Stimulated activated naive CD8-positive, alpha-beta T cell treated with anti-CD3 and anti-CD28 coated beads, Interleukin-15, Interleukin-2, amounts not matched to agents 100 U/mL and 50 U/mL, for 24 hours (primary cell): ENCODE measurements at regions not wholly inside any gene's neighbourhood (a gene's known extent, or its start where the extent isn't known, plus 50 kb on each side); places are given as distances from the start of the nearest gene placed in this dataset.
"Not testable (repeated sequence)": the region's sequence is repeated elsewhere in the genome, so short reads cannot be mapped to it uniquely, and the experiment has no call there.

Experiments
- ATAC-seq: fragments of 150-1000 bp; cut with Tn5 transposase; one replicate; pipeline ENCODE4 v1.10.0; 2021
- DNase-seq: peaks from one replicate; pipeline ENCODE4 v3.0.0; 2021

DNA sequence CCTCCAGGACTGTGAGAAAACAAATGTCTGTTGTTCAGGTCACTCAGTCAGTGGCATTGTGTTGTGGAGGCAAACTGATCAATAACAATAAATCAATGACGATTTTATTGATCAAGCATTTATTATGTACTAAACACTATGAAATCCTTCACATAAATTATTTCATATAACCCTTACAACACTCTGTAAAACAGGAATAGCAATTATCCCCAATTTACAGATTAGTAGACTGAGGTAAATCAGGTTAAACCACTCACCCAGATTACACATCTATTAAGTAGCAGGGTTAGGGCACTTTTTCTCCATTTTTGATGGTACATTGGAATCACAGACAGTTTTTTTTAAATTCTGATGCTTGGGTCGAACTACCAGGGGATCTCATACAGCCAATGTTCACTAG is 372.8 kb upstream of the MAF start:
- DNase-seq: no peak
- no peak for ATAC-seq

- no peak for ATAC-seq
- no peak for DNase-seq
These were observed 371.6 kb upstream of the MAF start for GRCh38 chr16:79972053-79972704.

GRCh38 chr16:79971237-79971572 is 370.7 kb upstream of the MAF start:
- ATAC-seq (no peak), DNase-seq (no peak)

GRCh38 chr16:79970551-79971236 is 370.2 kb upstream of the MAF start:
- ATAC-seq (no peak), DNase-seq (no peak)

DNA sequence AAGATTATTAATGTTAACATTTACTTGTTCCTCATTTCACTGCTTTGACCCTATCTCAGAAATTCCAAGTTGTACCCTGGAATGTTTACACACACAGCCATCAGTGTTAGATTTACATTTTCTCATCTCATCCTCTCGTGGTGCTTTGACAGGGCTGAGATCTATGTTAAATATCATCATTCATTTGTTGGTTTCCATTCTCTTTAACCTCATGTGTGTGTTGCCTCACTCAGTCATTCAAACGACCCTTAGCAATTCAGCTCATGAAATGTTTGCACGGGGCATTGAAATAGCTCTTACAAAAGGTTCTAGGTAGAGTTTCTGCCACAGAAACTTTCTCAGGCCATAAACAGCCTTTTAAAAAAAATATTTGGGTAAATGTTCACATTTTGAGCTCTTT is 369.6 kb upstream of the MAF start:
- DNase-seq (no peak), ATAC-seq (no peak)

DNA sequence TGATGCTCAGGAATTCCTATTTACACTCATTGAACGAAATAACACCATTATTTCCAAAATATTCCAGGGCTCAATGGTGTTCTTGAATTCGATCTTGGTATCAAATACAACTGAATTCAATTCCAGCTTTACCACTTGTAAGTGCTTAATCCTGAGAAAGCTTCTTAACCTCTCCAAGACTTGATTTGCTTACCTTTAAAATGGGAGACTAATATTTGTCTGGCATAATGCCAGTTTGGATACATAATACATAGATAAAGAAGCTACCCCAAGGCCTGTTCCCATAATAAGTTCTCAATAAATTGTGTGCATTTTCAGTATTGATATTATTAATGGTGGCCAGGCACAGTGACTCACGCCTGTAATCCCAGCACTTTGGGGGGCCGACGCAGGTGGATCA is 368.9 kb upstream of the MAF start:
- DNase-seq: no peak
- no peak for ATAC-seq

DNA sequence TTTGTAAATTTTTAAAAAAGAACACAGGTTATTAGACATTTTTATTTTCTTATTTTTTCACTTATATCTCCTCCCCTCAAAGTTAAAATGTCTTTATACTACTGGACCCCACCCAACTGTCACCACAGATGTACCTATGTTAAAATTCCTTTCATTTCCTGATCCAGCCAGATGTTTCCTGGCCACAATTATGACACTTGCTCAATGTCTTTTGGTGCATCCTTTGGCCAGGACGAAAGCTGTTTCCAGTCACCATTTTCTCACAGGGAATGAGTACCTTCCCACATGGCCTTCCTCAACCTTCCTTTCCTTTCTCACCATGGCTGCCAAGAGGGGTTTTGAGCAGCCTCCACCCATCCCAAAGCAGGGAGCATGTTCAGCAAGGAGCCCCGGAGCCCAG is 365.7 kb upstream of the MAF start:
- DNase-seq: no peak

GRCh38 chr16:79965718-79966117 is 365.2 kb upstream of the MAF start:
- no peak for DNase-seq
- ATAC-seq: no peak

More for the DNA sequence above, 365.7 kb upstream of the MAF start:
- no peak for ATAC-seq

GRCh38 chr16:79964104-79964503 is 363.6 kb upstream of the MAF start:
- ATAC-seq (no peak), DNase-seq (no peak)

DNA sequence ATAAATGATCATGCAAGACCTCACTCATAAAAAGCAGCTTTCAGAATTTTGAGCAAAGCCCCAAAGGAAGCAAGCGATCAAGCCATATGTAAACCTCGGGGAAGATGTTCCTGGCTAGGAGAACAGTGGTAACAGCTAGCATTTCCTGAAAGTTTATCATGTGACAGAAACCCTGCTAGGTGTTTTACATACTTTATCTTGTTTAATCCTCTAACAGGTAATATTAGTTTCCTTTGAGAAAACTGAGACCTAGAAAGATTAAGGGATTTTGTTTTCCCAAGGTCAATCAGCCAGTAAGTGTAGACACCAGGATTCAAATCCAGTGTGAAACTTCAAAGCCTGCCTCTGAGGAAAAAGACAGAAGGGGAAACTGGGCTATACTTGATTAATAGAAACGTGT is 362.4 kb upstream of the MAF start:
- ATAC-seq: no peak
- DNase-seq: no peak

GRCh38 chr16:79959226-79959625 is 358.7 kb upstream of the MAF start:
- ATAC-seq: no peak

DNA sequence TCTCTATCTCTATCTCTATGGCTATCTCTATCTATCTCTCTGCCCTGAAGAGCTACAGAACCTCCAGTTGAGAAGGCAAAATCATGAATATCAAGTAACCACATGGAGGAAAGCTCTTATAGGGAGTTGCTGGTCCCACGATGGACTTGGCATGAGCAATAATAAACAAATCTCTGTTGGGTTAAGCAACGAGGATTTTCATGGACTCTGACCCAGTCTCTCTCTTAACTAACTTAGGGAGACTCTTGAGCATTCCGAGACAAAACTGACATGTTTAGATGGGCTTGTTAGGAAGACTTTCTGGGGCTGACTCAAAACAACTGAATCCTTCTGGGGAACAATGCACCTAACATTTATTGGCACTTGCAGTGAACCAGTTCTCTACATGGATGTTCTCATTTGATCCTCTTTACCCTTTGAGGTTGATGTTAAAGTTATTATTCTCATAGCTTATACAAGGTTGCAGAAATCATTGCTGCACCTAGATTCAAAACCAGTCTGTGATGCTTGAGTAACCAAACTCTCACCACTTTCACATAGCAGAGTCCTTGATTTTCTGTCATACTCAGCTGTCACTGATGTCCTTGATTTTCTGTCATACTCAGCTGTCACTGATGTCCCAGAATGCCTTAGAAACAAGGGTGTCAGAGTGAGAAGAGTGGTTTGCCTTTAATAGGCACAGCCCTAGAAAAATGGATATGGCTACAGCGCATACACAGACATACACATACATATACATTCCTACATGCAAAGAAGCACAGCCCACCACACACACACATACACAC is 354.6 kb upstream of the MAF start:
- no peak for ATAC-seq

More at GRCh38 chr16:79959226-79959625, 358.7 kb upstream of the MAF start:
- no peak for DNase-seq

DNA sequence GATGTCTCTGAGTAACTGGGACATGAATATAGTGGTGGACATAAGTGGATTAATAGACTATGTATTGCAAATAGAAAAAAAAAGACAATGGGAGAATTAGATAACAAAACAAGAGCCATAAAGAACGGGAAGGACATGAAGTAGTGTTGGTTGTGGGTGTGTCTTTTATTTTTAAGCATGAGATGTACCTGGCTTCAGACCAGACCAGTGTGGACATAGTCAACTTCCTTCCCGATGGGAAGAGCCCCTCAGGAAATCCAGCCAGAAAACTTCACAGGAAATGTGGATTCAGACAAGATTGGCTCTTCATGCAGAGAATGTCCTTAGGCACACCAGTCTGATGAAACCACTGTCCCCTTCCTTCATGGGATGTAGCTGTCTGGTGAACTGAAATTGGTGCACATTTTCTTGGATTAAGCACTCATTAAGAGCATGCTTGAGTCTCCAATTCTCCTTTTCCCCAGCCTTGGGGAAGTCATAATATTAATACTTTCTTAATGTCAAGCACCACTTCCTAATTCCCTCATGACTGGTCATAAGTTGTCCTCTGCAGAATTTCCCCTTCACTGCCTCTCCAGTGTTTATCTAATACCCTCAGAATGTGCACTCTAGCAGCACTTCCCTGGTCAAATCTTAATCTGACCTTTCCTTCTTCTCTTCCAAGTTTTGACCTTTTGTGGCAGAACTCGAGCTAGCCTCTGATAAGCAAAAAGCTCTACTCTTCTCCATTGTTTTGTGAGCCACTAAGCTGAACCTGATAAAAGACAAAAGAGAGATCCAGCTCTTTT is 350.6 kb upstream of the MAF start:
- DNase-seq: no peak
- no peak for ATAC-seq

More for the DNA sequence above, 354.6 kb upstream of the MAF start:
- DNase-seq: no peak

- DNase-seq (no peak), ATAC-seq (no peak)
These were observed 348.9 kb upstream of the MAF start for GRCh38 chr16:79949417-79949816.

DNA sequence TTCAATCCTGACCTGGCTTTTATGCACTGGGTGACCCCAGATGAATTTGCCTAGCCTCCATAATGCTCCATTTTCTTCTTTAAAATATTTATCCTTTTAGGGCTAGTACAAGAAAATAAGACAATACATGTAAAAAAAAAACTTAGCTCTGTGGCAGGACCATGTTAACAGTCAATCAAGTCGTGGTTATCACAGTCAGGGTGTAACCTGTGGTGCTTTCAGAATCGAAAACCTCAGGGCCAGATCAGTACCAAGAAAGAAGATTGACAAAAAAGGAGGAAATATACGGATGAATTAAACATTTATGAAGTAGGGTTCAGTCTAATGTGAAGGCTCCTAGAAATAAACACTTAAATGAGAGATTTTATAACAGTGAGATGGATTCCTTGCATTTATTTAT is 347.2 kb upstream of the MAF start:
- no peak for DNase-seq
- ATAC-seq: no peak

- DNase-seq: no peak
- no peak for ATAC-seq
These were observed 345.7 kb upstream of the MAF start for GRCh38 chr16:79946252-79946651.

- ATAC-seq: no peak
These were observed 343.2 kb upstream of the MAF start for GRCh38 chr16:79943736-79944135.

DNA sequence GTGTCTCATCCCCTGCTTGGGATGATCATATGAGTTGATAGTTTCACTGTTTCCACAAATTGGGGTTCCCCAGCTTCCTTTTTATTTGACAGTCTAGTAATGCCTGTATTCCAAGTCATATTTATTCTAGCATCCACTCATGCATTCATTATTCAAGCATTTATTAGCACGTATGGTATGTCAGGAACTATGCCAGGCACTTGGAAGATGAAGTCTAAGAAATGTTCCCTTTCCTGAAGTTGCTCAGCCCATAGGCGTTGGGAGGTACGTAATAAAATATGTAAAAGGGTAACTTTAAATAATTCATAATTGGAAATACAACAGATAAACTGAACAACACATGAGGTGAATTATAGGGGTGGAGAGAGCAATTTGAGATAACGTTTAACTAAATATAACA is 338.0 kb upstream of the MAF start:
- DNase-seq: no peak
- no peak for ATAC-seq

More at GRCh38 chr16:79943736-79944135, 343.2 kb upstream of the MAF start:
- no peak for DNase-seq

GRCh38 chr16:79937671-79938070 is 337.1 kb upstream of the MAF start:
- not testable (repeated sequence) for ATAC-seq, DNase-seq

- DNase-seq: no peak
These were observed 333.1 kb upstream of the MAF start for GRCh38 chr16:79933603-79934002.

DNA sequence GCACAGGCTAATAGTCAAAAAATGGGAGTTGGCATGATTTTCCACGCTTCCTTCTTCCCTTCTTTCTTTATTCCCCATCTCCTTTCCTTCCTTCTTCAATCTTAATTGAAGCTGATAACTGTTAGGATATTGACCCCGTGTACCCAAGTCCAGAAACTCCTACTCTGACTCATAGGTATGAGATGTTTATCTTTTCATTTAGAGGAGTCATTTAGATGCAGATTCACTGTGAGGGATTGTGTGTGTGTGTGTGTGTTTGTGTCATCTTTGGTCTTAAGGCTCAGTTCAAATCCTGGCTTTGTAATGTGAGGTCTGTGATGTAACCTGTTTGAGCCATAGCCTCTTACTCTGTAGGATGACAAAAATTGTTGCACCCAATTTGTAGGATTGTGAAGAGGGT is 332.0 kb upstream of the MAF start:
- ATAC-seq (no peak), DNase-seq (no peak)

More at GRCh38 chr16:79933603-79934002, 333.1 kb upstream of the MAF start:
- ATAC-seq: no peak

DNA sequence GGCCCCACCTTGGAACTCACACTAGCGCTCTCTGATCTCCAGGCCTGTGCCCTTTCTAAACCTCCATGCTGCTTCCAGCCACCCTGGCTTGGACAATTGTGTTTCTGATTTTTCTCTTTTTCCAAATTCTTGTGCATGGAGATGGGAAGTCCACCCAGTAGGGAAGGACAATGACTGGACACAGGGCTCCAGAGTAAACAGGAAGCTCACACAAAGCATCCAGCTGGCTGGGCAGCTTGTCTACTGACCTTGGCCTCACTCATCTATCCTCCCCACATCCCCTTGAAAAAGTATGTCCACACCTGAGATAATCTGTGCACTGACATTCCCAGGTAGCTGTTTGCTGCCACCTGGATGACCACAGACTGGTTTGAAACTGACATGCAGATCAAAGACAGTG is 331.2 kb upstream of the MAF start:
- ATAC-seq (no peak), DNase-seq (no peak)
